ENCODE measurements at regions not wholly inside any gene's neighbourhood (a gene's known extent, or its start where the extent isn't known, plus 50 kb on each side); places are given as distances from the start of the nearest gene placed in this dataset.
"Not testable (repeated sequence)": the region's sequence is repeated elsewhere in the genome, so short reads cannot be mapped to it uniquely, and the experiment has no call there.

DNA sequence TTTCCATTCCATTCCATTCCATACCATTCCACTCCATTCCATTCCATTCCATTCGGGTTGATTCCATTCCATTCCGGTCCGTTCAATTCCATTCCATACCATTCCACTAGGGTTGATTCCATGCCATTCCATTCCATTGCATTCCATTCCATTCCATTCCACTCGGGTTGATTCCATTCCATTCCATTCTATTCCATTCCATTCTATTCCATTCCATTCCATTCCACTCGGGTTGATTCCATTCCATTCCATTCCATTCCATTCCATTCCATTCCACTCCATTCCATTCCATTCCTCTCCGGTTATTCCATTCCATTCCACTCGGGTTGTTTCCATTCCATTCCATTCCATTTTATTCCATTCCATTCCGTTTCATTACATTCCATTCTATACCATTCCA lies 155.9 kb downstream of the CWH43 start:
- TF ChIP-seq, protein P1, sequence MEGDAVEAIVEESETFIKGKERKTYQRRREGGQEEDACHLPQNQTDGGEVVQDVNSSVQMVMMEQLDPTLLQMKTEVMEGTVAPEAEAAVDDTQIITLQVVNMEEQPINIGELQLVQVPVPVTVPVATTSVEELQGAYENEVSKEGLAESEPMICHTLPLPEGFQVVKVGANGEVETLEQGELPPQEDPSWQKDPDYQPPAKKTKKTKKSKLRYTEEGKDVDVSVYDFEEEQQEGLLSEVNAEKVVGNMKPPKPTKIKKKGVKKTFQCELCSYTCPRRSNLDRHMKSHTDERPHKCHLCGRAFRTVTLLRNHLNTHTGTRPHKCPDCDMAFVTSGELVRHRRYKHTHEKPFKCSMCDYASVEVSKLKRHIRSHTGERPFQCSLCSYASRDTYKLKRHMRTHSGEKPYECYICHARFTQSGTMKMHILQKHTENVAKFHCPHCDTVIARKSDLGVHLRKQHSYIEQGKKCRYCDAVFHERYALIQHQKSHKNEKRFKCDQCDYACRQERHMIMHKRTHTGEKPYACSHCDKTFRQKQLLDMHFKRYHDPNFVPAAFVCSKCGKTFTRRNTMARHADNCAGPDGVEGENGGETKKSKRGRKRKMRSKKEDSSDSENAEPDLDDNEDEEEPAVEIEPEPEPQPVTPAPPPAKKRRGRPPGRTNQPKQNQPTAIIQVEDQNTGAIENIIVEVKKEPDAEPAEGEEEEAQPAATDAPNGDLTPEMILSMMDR (IDR thresholded peaks at IDR 0.05; ENCODE audit: low read depth, low read length, poor library complexity, severe bottlenecking): not testable (repeated sequence)
- not testable (repeated sequence) for TF ChIP-seq EZH2phosphoT487 (IDR thresholded peaks at IDR 0.05; ENCODE audit: borderline replicate concordance, low read length)

Data from DOHH2 (cell line).